ENCODE measurements at regions not wholly inside any gene's neighbourhood (a gene's known extent, or its start where the extent isn't known, plus 50 kb on each side); places are given as distances from the start of the nearest gene placed in this dataset.

DNA sequence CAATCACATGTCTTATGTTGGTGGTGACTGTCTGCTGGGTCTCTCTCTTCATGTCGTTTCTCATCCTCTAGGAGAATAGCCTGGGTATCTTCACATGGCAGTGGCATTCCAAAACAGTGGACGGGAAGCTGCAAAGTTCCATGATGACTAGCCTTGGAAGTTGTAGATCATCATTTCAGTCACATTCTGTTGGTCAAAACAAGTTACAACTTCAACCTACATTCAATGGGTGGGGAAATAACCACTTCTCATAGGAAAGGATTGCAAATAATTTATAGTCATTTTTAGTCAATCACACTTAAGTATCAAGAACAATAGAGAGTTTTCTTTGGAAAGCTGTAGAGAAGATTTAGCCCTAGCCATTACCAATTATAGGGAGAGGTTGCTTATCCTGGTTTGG is 395.0 kb upstream of the CDH2 start:
- Histone ChIP-seq H3K9ac (ENCODE audit: insufficient read depth in 1 of 2, low read length in 2 of 2) (no peak overlapping the region), H3K4me1 (ENCODE audit: control insufficient read depth in 5 of 5, insufficient read depth in 5 of 5, low read length in 5 of 5) (no peaks in the 10 kb centered on the region), H3K36me3 (ENCODE audit: control insufficient read depth in 4 of 4, insufficient read depth in 4 of 4, low read length in 4 of 4) (no peaks in the 10 kb centered on the region), H3K4me3 (no peak overlapping the region), H3K27ac (ENCODE audit: low read depth in 1 of 2, low read length in 1 of 2) (no peak overlapping the region), H3K9me3 (ENCODE audit: control insufficient read depth in 4 of 4, insufficient read depth in 3 of 4, low read length in 3 of 4) (no peaks in the 10 kb centered on the region), H3K27me3 (ENCODE audit: control insufficient read depth in 3 of 3, insufficient read depth in 3 of 3, low read length in 2 of 3) (no peaks in the 10 kb centered on the region)
- TF ChIP-seq, protein P1, sequence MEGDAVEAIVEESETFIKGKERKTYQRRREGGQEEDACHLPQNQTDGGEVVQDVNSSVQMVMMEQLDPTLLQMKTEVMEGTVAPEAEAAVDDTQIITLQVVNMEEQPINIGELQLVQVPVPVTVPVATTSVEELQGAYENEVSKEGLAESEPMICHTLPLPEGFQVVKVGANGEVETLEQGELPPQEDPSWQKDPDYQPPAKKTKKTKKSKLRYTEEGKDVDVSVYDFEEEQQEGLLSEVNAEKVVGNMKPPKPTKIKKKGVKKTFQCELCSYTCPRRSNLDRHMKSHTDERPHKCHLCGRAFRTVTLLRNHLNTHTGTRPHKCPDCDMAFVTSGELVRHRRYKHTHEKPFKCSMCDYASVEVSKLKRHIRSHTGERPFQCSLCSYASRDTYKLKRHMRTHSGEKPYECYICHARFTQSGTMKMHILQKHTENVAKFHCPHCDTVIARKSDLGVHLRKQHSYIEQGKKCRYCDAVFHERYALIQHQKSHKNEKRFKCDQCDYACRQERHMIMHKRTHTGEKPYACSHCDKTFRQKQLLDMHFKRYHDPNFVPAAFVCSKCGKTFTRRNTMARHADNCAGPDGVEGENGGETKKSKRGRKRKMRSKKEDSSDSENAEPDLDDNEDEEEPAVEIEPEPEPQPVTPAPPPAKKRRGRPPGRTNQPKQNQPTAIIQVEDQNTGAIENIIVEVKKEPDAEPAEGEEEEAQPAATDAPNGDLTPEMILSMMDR (IDR thresholded peaks at IDR 0.05; ENCODE audit: control extremely low read depth, extremely low read depth), result no peak
- WGBS, 2 donors, result 79 to 81% methylated on average over 2 of the region's 2 CpGs
- no peak for ATAC-seq (ENCODE audit: insufficient read depth, low FRiP score)
- DNase-seq, result no peak

DNA sequence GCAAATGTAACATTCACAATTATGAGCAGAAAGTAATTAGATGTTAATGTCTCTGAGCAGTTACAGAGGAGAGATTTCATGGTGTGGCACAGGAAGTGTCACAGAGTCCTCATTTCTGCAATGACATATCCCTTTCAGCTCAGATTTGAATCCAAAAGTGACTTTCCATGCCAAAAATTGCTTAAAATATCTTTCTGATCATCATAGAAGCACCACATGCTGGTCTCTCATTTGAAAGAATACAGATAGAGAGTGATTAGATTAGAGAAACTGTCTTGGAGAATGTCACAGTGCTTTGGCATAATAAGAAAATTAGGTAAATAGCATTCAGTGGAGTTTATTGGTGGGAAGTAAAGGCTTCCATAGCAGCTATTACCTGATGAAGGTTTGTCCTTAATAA is 383.4 kb upstream of the CDH2 start:
- Histone ChIP-seq H3K9me3 (ENCODE audit: control insufficient read depth in 4 of 4, insufficient read depth in 3 of 4, low read length in 3 of 4) (no peaks in the 10 kb centered on the region), H3K36me3 (ENCODE audit: control insufficient read depth in 4 of 4, insufficient read depth in 4 of 4, low read length in 4 of 4) (no peaks in the 10 kb centered on the region), H3K9ac (ENCODE audit: insufficient read depth in 1 of 2, low read length in 2 of 2) (no peak overlapping the region), H3K27ac (ENCODE audit: low read depth in 1 of 2, low read length in 1 of 2) (no peak overlapping the region), H3K27me3 (ENCODE audit: control insufficient read depth in 3 of 3, insufficient read depth in 3 of 3, low read length in 2 of 3) (no peaks in the 10 kb centered on the region), H3K4me1 (ENCODE audit: control insufficient read depth in 5 of 5, insufficient read depth in 5 of 5, low read length in 5 of 5) (no peaks in the 10 kb centered on the region), H3K4me3 (no peak overlapping the region)
- ATAC-seq (ENCODE audit: insufficient read depth, low FRiP score) (no peak), DNase-seq (no peak)
- TF ChIP-seq, protein P1 (IDR thresholded peaks at IDR 0.05; ENCODE audit: control extremely low read depth, extremely low read depth), result no peak

DNA sequence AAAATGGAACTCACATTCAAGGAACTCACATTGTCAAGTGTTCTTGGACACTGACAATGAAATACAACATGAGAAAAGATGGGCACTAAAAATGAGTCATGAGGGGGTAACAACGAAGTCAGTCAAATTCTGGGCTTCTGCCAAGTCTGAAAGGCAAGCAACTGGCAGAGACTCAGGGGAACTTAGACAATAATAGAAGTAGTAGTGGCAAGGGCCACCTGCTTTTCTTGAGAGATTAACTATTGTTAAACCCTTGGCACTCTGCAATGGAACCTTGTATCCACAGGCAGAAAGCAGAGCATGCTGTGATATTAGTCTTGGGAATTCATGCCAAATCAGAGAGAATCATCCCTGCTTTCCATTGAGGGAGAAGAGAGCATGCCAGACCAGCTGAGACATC is 382.6 kb upstream of the CDH2 start:
- no peak overlapping the region for H3K9ac ChIP-seq (ENCODE audit: insufficient read depth in 1 of 2, low read length in 2 of 2)
- no peak for DNase-seq
- H3K27ac ChIP-seq (ENCODE audit: low read depth in 1 of 2, low read length in 1 of 2), result no peak overlapping the region
- no peaks in the 10 kb centered on the region for H3K9me3 ChIP-seq (ENCODE audit: control insufficient read depth in 4 of 4, insufficient read depth in 3 of 4, low read length in 3 of 4)
- ATAC-seq (ENCODE audit: insufficient read depth, low FRiP score), result no peak
- no peaks in the 10 kb centered on the region for H3K4me1 ChIP-seq (ENCODE audit: control insufficient read depth in 5 of 5, insufficient read depth in 5 of 5, low read length in 5 of 5)
- no peak overlapping the region for H3K4me3 ChIP-seq
- WGBS, 2 donors, result 33 to 54% methylated on average over 1 of the region's 1 CpG
- TF ChIP-seq, protein P1 (IDR thresholded peaks at IDR 0.05; ENCODE audit: control extremely low read depth, extremely low read depth), result no peak
- no peaks in the 10 kb centered on the region for H3K36me3 ChIP-seq (ENCODE audit: control insufficient read depth in 4 of 4, insufficient read depth in 4 of 4, low read length in 4 of 4)
- H3K27me3 ChIP-seq (ENCODE audit: control insufficient read depth in 3 of 3, insufficient read depth in 3 of 3, low read length in 2 of 3), result no peaks in the 10 kb centered on the region

DNA sequence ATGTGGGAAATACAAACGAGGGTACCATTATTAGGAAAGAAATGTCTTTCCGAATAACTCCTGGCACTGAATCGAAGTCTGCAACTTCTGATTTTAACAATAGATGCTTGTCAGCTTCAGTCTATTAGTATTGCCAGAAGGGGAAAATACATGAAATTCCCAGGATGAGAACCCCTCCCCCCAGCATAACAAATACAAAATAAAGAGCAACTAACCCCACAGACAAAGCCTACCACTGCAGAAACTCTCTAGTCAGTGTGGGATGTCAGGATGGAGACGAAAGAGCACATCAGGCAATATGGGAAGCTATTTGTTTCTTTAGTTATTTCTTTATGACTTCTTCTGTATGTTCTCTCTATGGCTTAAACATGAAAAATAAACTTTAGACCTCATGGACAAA is 365.0 kb upstream of the CDH2 start:
- TF ChIP-seq, protein P1 (IDR thresholded peaks at IDR 0.05; ENCODE audit: control extremely low read depth, extremely low read depth), result no peak
- Histone ChIP-seq H3K9me3 (ENCODE audit: control insufficient read depth in 4 of 4, insufficient read depth in 3 of 4, low read length in 3 of 4) (no peaks in the 10 kb centered on the region), H3K9ac (ENCODE audit: insufficient read depth in 1 of 2, low read length in 2 of 2) (no peak overlapping the region), H3K4me1 (ENCODE audit: control insufficient read depth in 5 of 5, insufficient read depth in 5 of 5, low read length in 5 of 5) (no peaks in the 10 kb centered on the region), H3K27ac (ENCODE audit: low read depth in 1 of 2, low read length in 1 of 2) (no peak overlapping the region), H3K27me3 (ENCODE audit: control insufficient read depth in 3 of 3, insufficient read depth in 3 of 3, low read length in 2 of 3) (no peaks in the 10 kb centered on the region), H3K4me3 (no peak overlapping the region), H3K36me3 (ENCODE audit: control insufficient read depth in 4 of 4, insufficient read depth in 4 of 4, low read length in 4 of 4) (no peaks in the 10 kb centered on the region)
- 79% methylated on average over 4 of the region's 4 CpGs for WGBS, 2 donors
- no peak for ATAC-seq (ENCODE audit: insufficient read depth, low FRiP score)
- no peak for DNase-seq

All from lung (tissue), 11 donors.